ENCODE measurements at regions not wholly inside any gene's neighbourhood (a gene's known extent, or its start where the extent isn't known, plus 50 kb on each side); places are given as distances from the start of the nearest gene placed in this dataset.
A peak's percentile ranks its signal among the peaks of the same experiment; 100 is the strongest.

- peak; percentile 39 for DNase-seq
These were observed 91.8 kb upstream of the ENPP6 start for GRCh38 chr4:184309241-184310170.

- DNase-seq, result no peak
These were observed 89.3 kb upstream of the ENPP6 start for GRCh38 chr4:184306949-184307348.

GRCh38 chr4:184306470-184306869, 88.8 kb upstream of the ENPP6 start:
- DNase-seq, result no peak

GRCh38 chr4:184300816-184301215, 83.1 kb upstream of the ENPP6 start:
- no peak for DNase-seq

GRCh38 chr4:184298254-184298653, 80.6 kb upstream of the ENPP6 start:
- DNase-seq, result no peak

GRCh38 chr4:184295206-184295605, 77.5 kb upstream of the ENPP6 start:
- no peak for DNase-seq

GRCh38 chr4:184294606-184295133, 77.0 kb upstream of the ENPP6 start:
- no peak for DNase-seq

GRCh38 chr4:184293552-184293951, 75.9 kb upstream of the ENPP6 start:
- DNase-seq, result no peak

GRCh38 chr4:184292877-184293276, 75.2 kb upstream of the ENPP6 start:
- DNase-seq, result no peak

GRCh38 chr4:184292465-184292867, 74.8 kb upstream of the ENPP6 start:
- DNase-seq, result no peak

- no peak for DNase-seq
These were observed 71.5 kb upstream of the ENPP6 start for GRCh38 chr4:184289179-184289535.

GRCh38 chr4:184288451-184289178, 70.9 kb upstream of the ENPP6 start:
- no peak for DNase-seq

- DNase-seq, result no peak
These were observed 70.1 kb upstream of the ENPP6 start for GRCh38 chr4:184287697-184288255.

- no peak for DNase-seq
These were observed 68.7 kb upstream of the ENPP6 start for GRCh38 chr4:184286358-184286757.

- no peak for DNase-seq
These were observed 67.1 kb upstream of the ENPP6 start for GRCh38 chr4:184284742-184285141.

- no peak for DNase-seq
These were observed 66.6 kb upstream of the ENPP6 start for GRCh38 chr4:184284336-184284690.

- no peak for DNase-seq
These were observed 66.1 kb upstream of the ENPP6 start for GRCh38 chr4:184283659-184284335.

- no peak for DNase-seq
These were observed 65.4 kb upstream of the ENPP6 start for GRCh38 chr4:184282895-184283654.

- no peak for DNase-seq
These were observed 64.6 kb upstream of the ENPP6 start for GRCh38 chr4:184282251-184282713.

GRCh38 chr4:184281231-184282139, 63.8 kb upstream of the ENPP6 start:
- no peak for DNase-seq

- DNase-seq, result no peak
These were observed 63.0 kb upstream of the ENPP6 start for GRCh38 chr4:184280591-184281071.
